ENCODE measurements at regions not wholly inside any gene's neighbourhood (a gene's known extent, or its start where the extent isn't known, plus 50 kb on each side); places are given as distances from the start of the nearest gene placed in this dataset.
"Not testable (repeated sequence)": the region's sequence is repeated elsewhere in the genome, so short reads cannot be mapped to it uniquely, and the experiment has no call there.

DNA sequence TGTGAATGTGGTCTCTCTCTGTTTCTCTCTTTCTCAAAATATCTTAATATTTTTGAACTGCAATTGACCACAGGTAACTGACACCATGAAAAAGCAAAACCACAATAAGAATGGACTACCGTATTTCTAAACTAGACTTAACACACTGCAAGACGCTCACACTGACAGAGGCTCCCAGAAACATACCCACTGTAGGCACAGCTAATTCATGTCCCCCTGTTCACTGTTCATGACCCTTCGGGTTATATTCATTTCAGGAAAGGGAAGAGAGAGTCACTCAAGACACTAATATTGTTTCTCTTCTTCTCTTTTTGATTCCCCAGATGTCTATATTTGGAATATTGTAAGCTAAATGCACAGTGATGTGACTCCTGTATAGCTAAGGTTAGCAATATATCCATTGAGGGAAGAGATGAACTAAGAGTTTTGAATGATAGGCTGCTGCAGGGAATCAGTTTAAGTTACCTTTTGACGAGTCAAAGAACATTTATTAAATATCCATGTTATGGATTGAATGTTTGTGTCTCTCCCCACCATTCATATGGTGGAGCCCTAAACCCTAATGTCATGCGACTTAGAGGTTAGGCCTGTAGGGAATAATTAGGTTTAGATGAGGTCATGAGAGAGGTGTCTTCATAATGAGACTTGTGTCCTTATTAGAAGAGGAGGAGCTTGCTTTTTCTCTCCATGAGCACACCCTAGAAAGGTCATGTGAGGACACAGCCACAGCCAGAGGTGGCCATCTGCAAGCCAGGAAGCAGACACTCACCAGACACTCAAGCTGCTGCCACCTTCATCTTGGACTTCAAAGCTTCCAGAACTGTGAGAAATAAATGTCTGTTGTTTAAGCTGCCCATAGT is 216.6 kb upstream of the GRM7 start:
- DNase-seq (ENCODE audit: low read depth in 1 of 2, low spot score in 1 of 2): no peak

DNA sequence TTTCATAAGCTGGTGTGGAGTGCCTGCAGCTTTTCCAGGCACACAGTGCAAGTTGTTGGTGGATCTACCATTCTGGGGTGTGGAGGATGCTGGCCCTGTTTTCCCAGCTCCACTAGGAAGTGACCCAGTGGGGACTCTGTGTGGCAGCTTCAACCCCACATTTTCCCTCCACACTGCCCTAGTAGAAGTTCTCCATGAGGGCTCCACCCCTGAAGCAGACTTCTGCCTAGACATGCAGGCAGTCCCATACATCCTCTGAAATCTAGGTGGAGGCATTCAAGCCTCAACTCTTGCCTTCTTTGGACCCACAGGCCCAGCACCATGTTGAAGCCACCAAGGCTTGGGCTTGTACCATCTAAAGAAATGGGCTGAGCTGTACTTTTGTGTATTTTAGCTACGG is 206.2 kb upstream of the GRM7 start:
- DNase-seq (ENCODE audit: low read depth in 1 of 2, low spot score in 1 of 2): no peak

- DNase-seq (ENCODE audit: low read depth in 1 of 2, low spot score in 1 of 2): no peak
Observed at GRCh38 chr3:6655275-6655674, 205.6 kb upstream of the GRM7 start.

GRCh38 chr3:6657591-6657990 is 203.3 kb upstream of the GRM7 start:
- DNase-seq (ENCODE audit: low read depth in 1 of 2, low spot score in 1 of 2): no peak

- DNase-seq (ENCODE audit: low read depth in 1 of 2, low spot score in 1 of 2): no peak
Observed at GRCh38 chr3:6667354-6667753, 193.6 kb upstream of the GRM7 start.

DNA sequence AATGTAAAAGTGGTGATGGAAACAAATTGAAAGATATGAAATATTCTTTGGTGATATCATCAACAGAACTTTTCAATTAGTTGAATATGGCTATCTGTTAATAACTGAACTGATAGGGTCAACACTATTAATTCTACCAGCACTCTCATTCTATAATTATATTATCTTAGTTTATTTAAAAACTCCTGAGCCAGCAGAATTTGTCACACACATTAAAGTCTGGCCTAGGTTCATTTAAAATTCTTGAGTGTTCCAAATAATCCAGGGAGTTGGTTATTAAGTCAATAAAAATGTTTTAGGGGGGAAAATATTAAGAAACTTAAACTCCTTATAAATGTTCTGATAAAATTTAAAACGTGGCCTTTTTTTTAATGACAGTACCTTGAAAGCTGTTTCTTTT is 189.6 kb upstream of the GRM7 start:
- no peak for DNase-seq (ENCODE audit: low read depth in 1 of 2, low spot score in 1 of 2)

DNA sequence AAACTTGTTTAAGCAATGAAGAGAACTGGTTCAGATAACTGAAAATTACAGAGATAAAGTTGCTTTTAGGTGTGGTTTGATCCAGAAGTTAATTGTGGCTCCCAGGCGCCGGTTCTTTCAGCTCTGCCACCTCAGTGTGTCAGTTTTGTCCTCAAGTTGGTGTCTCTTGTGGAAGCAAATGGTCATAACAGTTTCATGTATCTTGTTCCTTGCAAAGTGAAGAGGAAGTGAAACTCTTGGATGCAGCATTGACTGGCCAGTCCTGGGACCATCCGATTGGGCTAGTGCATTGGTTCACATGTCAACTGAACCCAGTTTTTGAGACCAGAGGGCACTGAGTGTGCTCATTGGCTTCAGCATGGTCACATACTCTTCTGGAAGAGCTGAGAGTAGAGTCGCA is 181.4 kb upstream of the GRM7 start:
- DNase-seq (ENCODE audit: low read depth in 1 of 2, low spot score in 1 of 2): no peak

DNA sequence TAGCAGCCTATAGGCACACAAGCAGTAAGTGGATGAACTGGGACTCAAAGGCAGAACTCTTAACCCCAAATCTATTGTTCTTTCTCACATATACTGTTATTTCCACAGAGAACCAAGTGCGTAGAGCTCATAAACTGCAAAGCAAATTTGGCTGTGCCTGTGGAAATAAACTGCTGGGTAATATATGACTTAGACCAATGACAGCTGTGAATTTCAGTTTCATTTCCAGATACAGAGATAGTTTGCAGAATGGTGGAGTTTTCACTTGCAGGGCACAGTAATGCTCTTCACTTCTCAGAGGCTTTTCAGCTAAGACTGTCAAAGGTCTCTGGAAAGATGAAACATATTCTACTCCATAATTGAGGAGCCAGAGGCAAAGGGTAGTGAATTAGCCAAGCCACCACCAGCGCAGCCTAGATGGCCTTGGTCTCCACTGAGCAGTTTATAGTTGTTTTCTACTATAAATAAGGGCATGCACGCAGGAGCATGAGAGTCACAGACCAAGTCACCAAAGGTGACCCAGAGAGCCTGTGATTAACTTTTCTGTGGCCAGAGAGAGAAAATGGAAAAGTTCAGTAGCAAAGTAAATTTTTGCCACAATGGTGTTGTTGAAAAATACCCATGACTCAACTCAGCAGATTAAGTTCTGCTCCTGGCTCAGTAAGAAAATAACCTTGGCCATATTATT is 180.7 kb upstream of the GRM7 start:
- no peak for DNase-seq (ENCODE audit: low read depth in 1 of 2, low spot score in 1 of 2)

DNA sequence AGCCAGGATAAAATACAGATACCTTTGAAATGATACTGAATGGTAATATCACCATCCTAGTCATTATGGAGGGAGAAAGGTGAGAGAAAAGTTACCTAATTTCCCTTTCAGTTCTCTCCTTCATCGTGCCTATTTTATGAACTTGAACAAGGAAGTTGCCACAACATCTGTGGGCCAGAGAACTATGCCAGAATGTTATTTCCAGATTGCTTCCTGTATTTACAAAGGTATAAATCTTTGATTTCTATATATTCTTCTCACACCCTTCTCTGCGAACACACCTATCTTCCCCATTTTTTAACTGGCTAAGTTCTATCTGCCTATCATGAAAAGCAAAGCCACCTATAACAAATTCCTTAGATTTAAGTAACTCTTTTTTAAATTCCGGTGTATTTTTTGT is 163.6 kb upstream of the GRM7 start:
- no peak for DNase-seq (ENCODE audit: low read depth in 1 of 2, low spot score in 1 of 2)

GRCh38 chr3:6697722-6698121 is 163.2 kb upstream of the GRM7 start:
- DNase-seq (ENCODE audit: low read depth in 1 of 2, low spot score in 1 of 2): no peak

- not testable (repeated sequence) for DNase-seq (ENCODE audit: low read depth in 1 of 2, low spot score in 1 of 2)
Observed at GRCh38 chr3:6704817-6705216, 156.1 kb upstream of the GRM7 start.

DNA sequence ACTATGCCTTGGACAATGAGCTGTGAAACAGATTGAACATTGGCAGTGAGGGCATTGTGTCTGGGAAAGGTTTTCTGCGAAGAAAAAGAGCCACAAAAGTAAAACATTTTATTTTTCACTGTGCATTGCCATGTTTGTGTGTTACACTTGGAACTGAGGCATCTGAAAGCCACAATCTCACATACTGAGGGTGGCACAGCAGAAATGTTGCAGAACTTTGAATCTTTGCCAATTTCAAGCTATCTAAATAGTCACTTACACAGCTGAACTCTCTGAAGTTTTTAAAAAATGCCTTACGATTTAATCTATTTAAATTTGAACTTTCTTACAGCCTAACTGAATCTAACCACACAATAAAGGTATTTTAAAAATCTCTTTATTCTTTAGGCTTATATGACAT is 154.1 kb upstream of the GRM7 start:
- DNase-seq (ENCODE audit: low read depth in 1 of 2, low spot score in 1 of 2): no peak

- no peak for DNase-seq (ENCODE audit: low read depth in 1 of 2, low spot score in 1 of 2)
Observed at GRCh38 chr3:6709178-6709577, 151.7 kb upstream of the GRM7 start.

DNA sequence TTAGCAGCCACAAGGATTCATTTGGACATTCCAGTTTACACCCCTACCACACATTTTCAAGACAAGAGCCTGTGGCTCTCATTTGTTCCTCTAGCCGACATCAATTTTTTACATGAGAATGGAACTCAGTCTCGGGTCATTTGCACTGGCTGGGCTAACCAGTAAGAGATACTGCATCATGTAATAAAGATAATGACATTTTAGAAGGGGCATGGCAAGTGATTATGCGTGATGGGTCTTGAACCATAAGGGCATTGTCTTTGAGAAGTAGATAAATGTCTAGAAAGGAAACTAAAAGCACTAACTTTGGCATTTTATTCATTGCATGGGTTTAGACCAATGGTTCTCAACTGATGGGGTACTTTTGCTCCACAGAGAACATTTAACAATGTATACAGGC is 146.0 kb upstream of the GRM7 start:
- DNase-seq (ENCODE audit: low read depth in 1 of 2, low spot score in 1 of 2): no peak

DNA sequence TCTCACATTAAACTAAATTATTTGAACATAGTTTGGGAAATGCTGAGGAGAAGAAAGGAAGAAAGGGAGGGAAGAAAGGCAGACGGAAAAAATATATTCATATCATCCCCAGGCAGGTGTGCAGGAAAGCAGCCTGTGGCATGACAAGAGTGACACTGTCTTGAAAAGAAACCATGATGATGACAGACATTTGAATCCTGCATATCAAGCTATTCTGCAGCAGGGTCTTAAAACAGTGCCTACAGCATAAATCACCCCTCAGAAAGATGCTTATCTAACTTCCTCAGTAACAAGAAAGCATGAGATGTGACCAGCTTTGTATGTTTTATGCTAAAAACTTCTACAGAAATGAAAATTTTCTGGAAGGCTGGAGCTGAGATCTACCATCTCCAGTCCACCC is 144.5 kb upstream of the GRM7 start:
- no peak for DNase-seq (ENCODE audit: low read depth in 1 of 2, low spot score in 1 of 2)

- DNase-seq (ENCODE audit: low read depth in 1 of 2, low spot score in 1 of 2): no peak
Observed at GRCh38 chr3:6717026-6717943, 143.6 kb upstream of the GRM7 start.

DNA sequence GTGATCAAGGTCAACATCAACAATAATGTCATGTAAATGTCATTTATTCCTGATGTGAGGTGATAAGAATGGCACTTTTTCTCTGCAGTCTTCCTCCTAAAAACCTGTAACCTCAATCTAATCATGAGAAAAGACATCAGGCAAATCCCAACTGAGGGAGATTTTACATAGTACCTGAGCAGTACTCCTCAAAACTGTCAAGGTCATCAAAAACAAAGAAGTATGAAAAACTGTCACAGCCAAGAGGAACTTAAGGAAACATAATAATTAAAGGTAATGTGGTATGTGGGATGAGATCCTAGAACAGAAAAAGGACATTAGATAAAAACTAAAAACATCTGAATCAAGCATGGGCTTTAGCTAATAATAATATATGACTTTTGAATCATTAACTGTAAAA is 140.9 kb upstream of the GRM7 start:
- no peak for DNase-seq (ENCODE audit: low read depth in 1 of 2, low spot score in 1 of 2)

DNA sequence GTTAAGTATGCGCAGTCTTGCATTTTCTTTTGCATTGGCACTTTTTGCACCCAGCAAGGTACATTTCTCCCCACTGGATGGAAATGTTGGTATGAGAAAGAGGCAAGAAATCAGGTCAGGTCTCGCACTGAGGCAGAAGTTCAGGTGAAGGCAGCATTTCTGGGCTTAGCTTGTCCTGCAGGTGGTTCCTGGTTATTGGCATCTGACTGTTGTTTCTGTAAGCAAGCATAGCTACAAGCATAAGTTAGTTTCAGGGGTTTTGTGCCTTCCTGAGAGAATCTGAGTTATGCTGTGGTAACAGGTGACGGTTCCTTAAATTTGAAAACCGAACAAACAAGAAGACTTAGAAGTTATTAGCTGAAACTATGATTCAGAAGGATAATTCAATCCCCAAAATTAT is 139.4 kb upstream of the GRM7 start:
- DNase-seq (ENCODE audit: low read depth in 1 of 2, low spot score in 1 of 2): no peak

GRCh38 chr3:6723205-6723604 is 137.7 kb upstream of the GRM7 start:
- DNase-seq (ENCODE audit: low read depth in 1 of 2, low spot score in 1 of 2): no peak

- no peak for DNase-seq (ENCODE audit: low read depth in 1 of 2, low spot score in 1 of 2)
Observed at GRCh38 chr3:6726811-6727210, 134.1 kb upstream of the GRM7 start.

- no peak for DNase-seq (ENCODE audit: low read depth in 1 of 2, low spot score in 1 of 2)
Observed at GRCh38 chr3:6732807-6733206, 128.1 kb upstream of the GRM7 start.

Measured in activated T-helper 1 cell treated with anti-CD3 and anti-CD28 coated beads, Interleukin-2, amount 50 U/mL, for 16 hours (primary cell).